ENCODE measurements at regions not wholly inside any gene's neighbourhood (a gene's known extent, or its start where the extent isn't known, plus 50 kb on each side); places are given as distances from the start of the nearest gene placed in this dataset.

- TF ChIP-seq POLR2A (IDR thresholded peaks at IDR 0.05): no peak
- no peak for TF ChIP-seq CTCF (IDR thresholded peaks at IDR 0.05 in 4 of 5, conservative IDR thresholded peaks at IDR 0.05 in 1 of 5)
Measured at GRCh38 chr2:14994721-14995120, 362.2 kb downstream of the LRATD1 start.

Data from gastrocnemius medialis (tissue), 4 donors.